D721Med (cell line): ENCODE measurements at regions not wholly inside any gene's neighbourhood (a gene's known extent, or its start where the extent isn't known, plus 50 kb on each side); places are given as distances from the start of the nearest gene placed in this dataset.

Source experiments
- DNase-seq: peaks from one replicate; pipeline ENCODE4 v3.0.0; 2011; ENCODE audit warnings: low spot score; ENCODE audit not compliant: insufficient read length
- FAIRE-seq: peaks from 2 replicates; lab custom pipeline; 2011; peaks lifted over from hg19 to GRCh38; lab: Jason Lieb, UNC
- CTCF ChIP-seq: IDR thresholded peaks from 2 replicates; pipeline ENCODE4 v1.5.1; 2012; ENCODE audit warnings: mild to moderate bottlenecking, control low read depth; ENCODE audit not compliant: insufficient read depth; ENCODE audit errors: missing control alignments

DNA sequence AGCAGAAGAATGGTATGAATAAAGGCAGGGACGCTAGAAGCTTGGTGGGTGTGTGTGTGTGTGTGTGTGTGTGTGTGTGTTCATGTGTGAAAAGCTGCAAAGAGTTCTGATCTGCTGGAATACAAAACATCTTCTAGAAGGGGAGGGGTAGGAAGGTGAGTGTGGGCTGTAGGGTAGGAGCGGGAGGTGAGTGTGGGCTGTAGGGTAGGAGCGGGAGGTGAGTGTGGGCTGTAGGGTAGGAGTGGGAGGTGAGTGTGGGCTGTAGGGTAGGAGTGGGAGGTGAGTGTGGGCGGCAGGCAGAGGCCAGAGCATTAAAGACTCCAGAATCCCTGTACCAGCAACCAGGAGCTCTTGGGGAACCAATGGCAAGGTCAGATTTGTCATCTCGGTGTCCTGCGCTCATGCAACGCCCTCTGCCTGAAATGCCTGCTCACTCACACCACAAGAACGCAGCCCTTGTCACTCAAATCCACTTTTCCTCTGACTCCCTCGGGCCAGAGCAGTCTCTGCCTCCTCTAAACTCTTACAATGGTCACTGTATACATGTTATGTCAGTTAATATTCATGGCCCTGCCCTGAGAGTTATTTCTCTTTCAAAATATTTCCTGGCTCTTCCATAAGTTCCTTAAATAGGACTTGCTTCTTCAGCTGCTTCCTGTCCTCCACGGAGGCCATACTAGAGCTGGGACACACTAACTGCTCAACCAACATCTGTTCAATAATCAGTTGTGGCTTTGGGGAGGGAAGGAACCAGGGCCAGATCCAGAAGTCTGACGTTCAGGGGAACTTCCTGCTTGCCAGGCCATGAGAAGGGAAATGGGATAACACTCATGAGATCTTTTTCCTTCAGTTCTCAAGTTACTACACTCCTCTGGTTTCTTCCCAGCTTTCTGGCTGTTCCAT is 53.6 kb upstream of the ZNF644 start:
- FAIRE-seq (no peak), DNase-seq (no peak)
- no peak for TF ChIP-seq CTCF

- TF ChIP-seq CTCF, result no peak
- no peak for FAIRE-seq
- no peak for DNase-seq
Measured at GRCh38 chr1:91073299-91073698, 51.5 kb upstream of the ZNF644 start.

DNA sequence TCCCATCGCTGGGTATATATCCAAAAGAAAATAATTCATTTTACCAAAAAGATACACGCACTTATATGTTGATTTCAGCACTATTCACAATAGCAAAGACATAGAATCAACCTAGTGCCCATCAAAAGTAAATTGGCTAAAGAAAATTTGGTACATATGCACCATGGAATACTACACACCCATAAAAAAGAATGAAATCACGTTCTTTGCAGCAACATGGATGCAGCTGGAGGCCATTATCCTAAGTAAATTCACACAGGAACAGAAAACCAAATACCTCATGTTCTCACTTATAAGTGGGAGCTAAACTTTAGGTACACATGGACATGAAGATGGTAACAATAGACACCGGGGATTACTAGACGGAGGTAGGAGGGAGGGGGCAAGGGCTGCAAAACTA is 50.0 kb upstream of the ZNF644 start:
- TF ChIP-seq CTCF, result no peak
- no peak for DNase-seq
- no peak for FAIRE-seq
